Lower lobe of right lung (tissue), 2 donors: ENCODE measurements at regions not wholly inside any gene's neighbourhood (a gene's known extent, or its start where the extent isn't known, plus 50 kb on each side); places are given as distances from the start of the nearest gene placed in this dataset.

Experiments
- ATAC-seq, 2 donors: fragments of 200-7000 bp; cut with Tn5 transposase; one replicate each; pipeline ENCODE4 v1.9.1; 2020 to 2022; ENCODE audit warnings: mild to moderate bottlenecking in 2 of 2, moderate library complexity in 2 of 2
- DNase-seq: peaks from one replicate; pipeline ENCODE4 v3.0.0-alpha.2; 2020
- H3K27ac ChIP-seq: fragments of 200-600 bp; one replicate; pipeline ENCODE4 v1.8.0; 2022
- H3K27me3 ChIP-seq: fragments of 200-600 bp; one replicate; pipeline ENCODE4 v1.8.0; 2022; ENCODE audit warnings: low read depth
- H3K36me3 ChIP-seq: fragments of 200-600 bp; one replicate; pipeline ENCODE4 v1.8.0; 2022; ENCODE audit warnings: mild to moderate bottlenecking
- H3K4me1 ChIP-seq: fragments of 200-600 bp; one replicate; pipeline ENCODE4 v1.8.0; 2022
- H3K4me3 ChIP-seq: fragments of 200-600 bp; one replicate; pipeline ENCODE4 v1.8.0; 2022; ENCODE audit warnings: mild to moderate bottlenecking
- H3K9me3 ChIP-seq: fragments of 200-600 bp; one replicate; pipeline ENCODE4 v1.8.0; 2022
- intact Hi-C: fragments of 100-400 bp; cut with DNase I; formaldehyde crosslinking; loops from one replicate; pipeline ENCODE4 v1.11.0; 2022
- TF ChIP-seq, protein P1 (sequence below): fragments of 200-600 bp; IDR thresholded peaks from one replicate; pipeline ENCODE4 v1.8.0; 2022; ENCODE audit warnings: antibody characterized with exemption, mild to moderate bottlenecking
- donor health status: DM: no; HTN: yes; CAD: no; lungs with severe emphysema.

DNA sequence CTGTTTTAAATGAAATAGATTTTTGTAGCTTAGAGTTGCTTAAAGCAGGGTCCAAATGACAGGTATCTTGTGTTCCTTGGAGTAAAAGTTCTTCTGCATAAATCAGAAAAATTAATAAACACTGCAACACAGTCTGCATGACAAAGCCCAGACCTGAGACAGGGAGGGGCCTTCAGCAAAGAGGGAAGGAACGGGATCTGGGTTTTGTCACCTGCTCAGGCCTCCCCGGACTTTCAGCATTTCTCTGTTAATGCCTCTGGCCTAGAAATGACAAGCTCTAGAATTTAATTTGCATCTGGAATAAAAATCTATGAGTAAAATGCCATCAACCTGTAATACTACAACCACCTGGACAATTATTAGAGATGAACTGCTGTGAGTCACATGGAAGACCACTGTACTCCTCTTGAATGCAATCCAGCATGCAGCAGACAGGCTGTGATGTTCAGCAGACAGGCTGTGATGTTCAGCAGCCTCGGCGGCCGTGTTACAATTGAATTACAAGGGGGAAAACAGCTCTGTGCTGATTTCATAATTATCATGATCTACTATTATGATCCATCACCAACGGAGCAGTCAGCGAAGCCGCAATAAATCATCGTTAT is 170.2 kb downstream of the TOX3 start:
- H3K36me3 ChIP-seq: no peaks in the 10 kb centered on the region
- no peaks in the 10 kb centered on the region for H3K4me1 ChIP-seq
- TF ChIP-seq, protein P1, sequence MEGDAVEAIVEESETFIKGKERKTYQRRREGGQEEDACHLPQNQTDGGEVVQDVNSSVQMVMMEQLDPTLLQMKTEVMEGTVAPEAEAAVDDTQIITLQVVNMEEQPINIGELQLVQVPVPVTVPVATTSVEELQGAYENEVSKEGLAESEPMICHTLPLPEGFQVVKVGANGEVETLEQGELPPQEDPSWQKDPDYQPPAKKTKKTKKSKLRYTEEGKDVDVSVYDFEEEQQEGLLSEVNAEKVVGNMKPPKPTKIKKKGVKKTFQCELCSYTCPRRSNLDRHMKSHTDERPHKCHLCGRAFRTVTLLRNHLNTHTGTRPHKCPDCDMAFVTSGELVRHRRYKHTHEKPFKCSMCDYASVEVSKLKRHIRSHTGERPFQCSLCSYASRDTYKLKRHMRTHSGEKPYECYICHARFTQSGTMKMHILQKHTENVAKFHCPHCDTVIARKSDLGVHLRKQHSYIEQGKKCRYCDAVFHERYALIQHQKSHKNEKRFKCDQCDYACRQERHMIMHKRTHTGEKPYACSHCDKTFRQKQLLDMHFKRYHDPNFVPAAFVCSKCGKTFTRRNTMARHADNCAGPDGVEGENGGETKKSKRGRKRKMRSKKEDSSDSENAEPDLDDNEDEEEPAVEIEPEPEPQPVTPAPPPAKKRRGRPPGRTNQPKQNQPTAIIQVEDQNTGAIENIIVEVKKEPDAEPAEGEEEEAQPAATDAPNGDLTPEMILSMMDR: no peak
- no peak overlapping the region for H3K27ac ChIP-seq
- ATAC-seq (no peak), DNase-seq (no peak)
- no peak overlapping the region for H3K4me3 ChIP-seq
- H3K27me3 ChIP-seq: no peaks in the 10 kb centered on the region
- no peaks in the 10 kb centered on the region for H3K9me3 ChIP-seq
- intact Hi-C loops: no loop called here

DNA sequence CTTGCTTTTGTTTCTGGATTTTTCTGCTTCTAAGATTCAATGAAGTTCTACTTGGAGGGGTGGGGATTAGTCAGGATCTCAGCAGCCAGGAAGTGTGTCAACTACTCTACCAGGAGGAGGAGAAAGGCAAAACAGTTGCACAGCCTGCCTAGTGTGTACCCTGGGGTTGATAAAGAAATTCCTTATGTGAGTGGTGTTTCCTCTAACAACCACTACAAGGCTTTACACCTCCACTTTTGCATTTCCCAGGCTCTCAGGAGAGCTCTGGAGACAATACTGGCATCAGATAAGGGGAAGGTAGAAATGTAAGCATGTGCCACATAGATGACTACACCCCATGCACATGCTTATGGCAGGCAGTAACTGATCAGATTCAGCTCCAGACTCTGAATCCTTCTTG is 174.6 kb downstream of the TOX3 start:
- no peak overlapping the region for H3K4me3 ChIP-seq
- no peaks in the 10 kb centered on the region for H3K9me3 ChIP-seq
- H3K36me3 ChIP-seq: no peaks in the 10 kb centered on the region
- TF ChIP-seq, protein P1: no peak
- intact Hi-C loops: no loop called here
- no peak for DNase-seq
- H3K4me1 ChIP-seq: no peaks in the 10 kb centered on the region
- peak; percentile 82 to 94 for ATAC-seq
- no peak overlapping the region for H3K27ac ChIP-seq
- no peaks in the 10 kb centered on the region for H3K27me3 ChIP-seq

DNA sequence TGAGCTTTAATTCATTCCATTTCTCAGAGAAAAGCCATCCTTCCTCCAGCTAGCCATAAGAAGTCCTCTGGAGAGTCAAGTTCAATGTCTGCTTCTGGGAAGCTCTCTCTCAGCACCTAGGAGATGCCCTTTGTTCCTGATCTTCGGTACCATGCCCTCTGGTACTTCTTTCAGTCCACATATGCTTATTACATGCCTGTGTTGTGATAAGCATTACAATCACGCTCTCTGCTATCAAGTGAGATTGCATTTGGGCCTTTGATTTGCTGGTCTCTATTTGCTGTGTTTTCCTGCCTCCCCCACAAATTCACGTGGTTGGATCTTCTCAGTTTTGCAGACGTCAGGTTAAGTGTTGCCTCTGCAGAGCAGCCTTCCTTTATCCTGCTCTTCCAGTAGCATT is 178.1 kb downstream of the TOX3 start:
- no peak for ATAC-seq

DNA sequence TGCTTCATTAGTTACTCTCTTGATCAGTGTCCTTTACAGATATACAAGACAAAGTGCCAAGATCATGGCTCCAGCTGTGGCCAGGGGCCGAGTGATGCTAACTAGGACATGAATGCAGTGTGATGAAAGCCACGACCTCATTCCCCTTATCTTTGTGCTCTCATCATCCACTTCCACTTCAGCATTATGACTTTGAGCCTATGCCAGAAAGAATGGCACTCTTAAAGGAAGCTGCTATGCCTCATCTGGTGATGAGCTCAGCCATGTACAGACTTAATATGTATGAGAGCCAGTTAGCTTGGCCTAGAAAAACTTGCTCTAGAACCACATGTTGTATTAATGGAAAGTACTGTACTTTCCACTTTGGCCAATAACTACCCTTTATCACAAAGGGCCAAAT is 179.1 kb downstream of the TOX3 start:
- Histone ChIP-seq H3K36me3 (no peaks in the 10 kb centered on the region), H3K27ac (no peak overlapping the region), H3K27me3 (no peaks in the 10 kb centered on the region), H3K9me3 (no peaks in the 10 kb centered on the region), H3K4me3 (no peak overlapping the region), H3K4me1 (no peaks in the 10 kb centered on the region)
- DNase-seq: no peak
- no peak for ATAC-seq
- intact Hi-C loops: no loop called here
- TF ChIP-seq, protein P1: no peak

More for the DNA sequence above, 178.1 kb downstream of the TOX3 start:
- TF ChIP-seq, protein P1: no peak
- DNase-seq: no peak
- H3K27ac ChIP-seq: no peak overlapping the region
- H3K27me3 ChIP-seq: no peaks in the 10 kb centered on the region
- no peaks in the 10 kb centered on the region for H3K4me1 ChIP-seq
- no peak overlapping the region for H3K4me3 ChIP-seq
- H3K36me3 ChIP-seq: no peaks in the 10 kb centered on the region
- no peaks in the 10 kb centered on the region for H3K9me3 ChIP-seq
- intact Hi-C loops: no loop called here

DNA sequence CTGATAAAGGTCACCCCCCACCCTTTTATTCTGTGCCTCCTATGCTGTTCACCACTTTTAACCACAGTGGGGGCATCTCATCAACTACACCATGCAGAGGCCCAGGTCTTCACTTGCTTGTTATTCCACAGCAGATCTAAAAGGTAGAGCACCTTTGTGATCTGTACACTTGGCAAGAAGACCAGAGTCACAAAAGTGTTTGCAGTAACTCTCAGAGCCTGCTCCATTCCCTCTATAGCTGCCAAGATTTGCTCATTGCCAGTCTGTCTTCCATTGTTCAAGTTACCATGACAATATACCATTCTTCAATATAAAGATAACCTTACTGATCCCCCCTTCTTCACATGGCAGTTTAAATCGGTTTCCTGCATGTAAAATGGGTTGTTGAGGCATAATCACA is 180.0 kb downstream of the TOX3 start:
- peak in 1 of 2 donors; percentile 40 for ATAC-seq
- DNase-seq: no peak
- Histone ChIP-seq H3K4me1 (no peaks in the 10 kb centered on the region), H3K27ac (no peak overlapping the region), H3K36me3 (no peaks in the 10 kb centered on the region), H3K4me3 (no peak overlapping the region), H3K27me3 (no peaks in the 10 kb centered on the region), H3K9me3 (no peaks in the 10 kb centered on the region)
- intact Hi-C loops: no loop called here
- TF ChIP-seq, protein P1: no peak
